GM11168 (cell line): ENCODE measurements at regions not wholly inside any gene's neighbourhood (a gene's known extent, or its start where the extent isn't known, plus 50 kb on each side); places are given as distances from the start of the nearest gene placed in this dataset.
"Not testable (repeated sequence)": the region's sequence is repeated elsewhere in the genome, so short reads cannot be mapped to it uniquely, and the experiment has no call there.

Experiments
- in situ Hi-C: fragments of 300-500 bp; cut with MboI; formaldehyde crosslinking; loops from one replicate; pipeline ENCODE4 v1.12.0; 2022; ENCODE audit warnings: low sequenced_read_pairs; ENCODE audit not compliant: unreplicated experiment

DNA sequence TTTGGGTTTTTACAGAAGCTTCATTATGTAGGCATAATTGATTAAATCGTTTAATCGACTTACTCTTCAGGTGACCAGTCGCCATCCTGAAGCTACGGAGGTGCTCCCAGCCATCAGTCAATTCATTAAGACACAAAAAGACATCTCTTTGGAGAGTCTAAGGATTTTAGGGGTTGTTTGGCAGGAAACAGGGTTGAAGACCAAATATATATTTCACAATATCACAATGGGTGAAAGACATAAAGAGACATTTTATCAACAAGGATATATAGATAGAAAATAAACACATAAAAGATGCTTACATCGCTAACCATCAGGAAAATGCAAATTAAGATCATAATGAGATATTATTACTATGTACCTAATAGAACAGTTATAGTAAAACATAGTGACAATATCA lies 104.0 kb upstream of the SIRPG start:
- in situ Hi-C loops, result loop anchor here (25.0 kb wide), 1 partner anchor 249 kb away; no protein-coding TSS in a partner anchor

DNA sequence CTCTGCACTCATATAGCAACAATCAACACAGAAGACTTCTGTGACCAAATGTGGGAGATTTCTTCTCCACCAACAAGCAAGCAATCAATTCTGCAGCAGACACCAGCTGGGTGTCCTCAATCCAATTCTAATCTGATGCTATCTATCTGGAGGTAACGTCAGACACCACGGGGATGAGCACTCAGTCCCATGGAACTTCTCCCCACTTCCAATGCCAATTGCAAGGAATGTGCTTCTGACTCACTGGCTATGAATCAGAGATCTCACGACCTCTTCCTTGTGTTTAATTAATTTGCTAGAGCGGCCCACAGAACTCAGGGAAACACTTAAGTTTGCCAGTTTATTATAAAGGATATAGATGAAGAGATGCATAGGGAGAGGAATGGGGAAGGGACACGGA lies 103.5 kb upstream of the SIRPG start:
- in situ Hi-C loops, result loop anchor here (25.0 kb wide), 1 partner anchor 249 kb away; no protein-coding TSS in a partner anchor

GRCh38 chr20:1758765-1759164 lies 101.2 kb upstream of the SIRPG start:
- in situ Hi-C loops, result loop anchor here (25.0 kb wide), 1 partner anchor 246 kb away; no protein-coding TSS in a partner anchor

GRCh38 chr20:1757606-1758512 lies 100.3 kb upstream of the SIRPG start:
- in situ Hi-C loops, result loop anchor here (25.0 kb wide), 1 partner anchor 246 kb away; no protein-coding TSS in a partner anchor

- in situ Hi-C loops, result loop anchor here (25.0 kb wide), 1 partner anchor 245 kb away; no protein-coding TSS in a partner anchor
Measured at GRCh38 chr20:1757072-1757471, 99.5 kb upstream of the SIRPG start.

- in situ Hi-C loops, result loop anchor here (25.0 kb wide), 1 partner anchor 242 kb away; no protein-coding TSS in a partner anchor
Measured at GRCh38 chr20:1754749-1755148, 97.2 kb upstream of the SIRPG start.

GRCh38 chr20:1754306-1754705 lies 96.7 kb upstream of the SIRPG start:
- in situ Hi-C loops, result loop anchor here (25.0 kb wide), 1 partner anchor 242 kb away; no protein-coding TSS in a partner anchor

- in situ Hi-C loops, result loop anchor here (25.0 kb wide), 1 partner anchor 240 kb away; no protein-coding TSS in a partner anchor
Measured at GRCh38 chr20:1752045-1752444, 94.5 kb upstream of the SIRPG start.

DNA sequence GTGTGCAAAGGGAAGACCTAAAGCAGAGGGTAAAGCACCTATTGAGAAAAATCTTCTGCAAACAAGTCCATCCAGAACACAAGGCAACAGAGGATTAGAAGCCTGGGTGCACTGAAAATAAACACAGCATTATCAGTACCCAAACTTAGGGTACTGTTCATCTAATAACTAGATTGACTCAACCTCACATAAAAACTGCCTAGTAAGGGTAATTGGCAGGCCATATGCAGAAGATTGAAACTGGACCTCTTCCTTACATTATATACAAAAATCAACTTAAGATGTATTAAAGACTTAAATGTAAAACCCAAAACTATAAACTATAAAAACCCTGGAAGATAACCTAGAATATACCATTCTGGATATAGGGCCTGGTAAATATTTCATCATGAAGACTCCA lies 91.2 kb upstream of the SIRPG start:
- in situ Hi-C loops, result no loop called here

DNA sequence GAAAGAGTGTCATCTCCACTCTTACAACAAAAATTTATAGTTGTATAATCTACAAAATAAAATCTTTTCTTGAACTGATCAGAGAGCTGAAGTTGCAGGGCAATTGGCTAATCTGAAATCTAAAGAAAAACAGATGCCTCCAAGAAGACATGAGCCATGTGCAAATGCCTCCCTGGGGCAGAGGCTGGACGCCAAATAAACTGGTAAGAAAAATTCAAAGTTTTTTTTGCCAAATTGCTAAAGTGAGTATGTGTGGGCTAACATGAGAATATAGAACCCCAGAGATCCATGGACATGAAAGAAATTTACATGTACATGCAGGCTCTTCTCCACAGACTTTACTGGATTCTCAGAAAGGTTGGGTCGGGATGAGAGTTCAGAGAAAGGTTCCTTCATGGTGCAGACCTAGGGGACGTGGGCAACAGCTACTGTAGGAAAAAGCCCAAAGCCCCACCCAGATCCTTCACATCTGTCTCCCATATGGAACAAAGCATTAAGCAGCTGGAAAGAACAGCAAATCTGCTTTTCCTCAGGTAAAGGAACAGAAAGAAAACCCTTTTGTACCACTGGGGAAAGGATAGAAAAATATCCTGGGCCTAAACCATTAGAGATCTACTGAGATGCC lies 90.5 kb upstream of the SIRPG start:
- in situ Hi-C loops, result no loop called here

- in situ Hi-C loops, result not testable (repeated sequence)
Measured at GRCh38 chr20:1742049-1742434, 84.5 kb upstream of the SIRPG start.

GRCh38 chr20:1741309-1742048 lies 83.9 kb upstream of the SIRPG start:
- in situ Hi-C loops, result no loop called here

GRCh38 chr20:1737134-1737533 lies 79.6 kb upstream of the SIRPG start:
- in situ Hi-C loops, result no loop called here

DNA sequence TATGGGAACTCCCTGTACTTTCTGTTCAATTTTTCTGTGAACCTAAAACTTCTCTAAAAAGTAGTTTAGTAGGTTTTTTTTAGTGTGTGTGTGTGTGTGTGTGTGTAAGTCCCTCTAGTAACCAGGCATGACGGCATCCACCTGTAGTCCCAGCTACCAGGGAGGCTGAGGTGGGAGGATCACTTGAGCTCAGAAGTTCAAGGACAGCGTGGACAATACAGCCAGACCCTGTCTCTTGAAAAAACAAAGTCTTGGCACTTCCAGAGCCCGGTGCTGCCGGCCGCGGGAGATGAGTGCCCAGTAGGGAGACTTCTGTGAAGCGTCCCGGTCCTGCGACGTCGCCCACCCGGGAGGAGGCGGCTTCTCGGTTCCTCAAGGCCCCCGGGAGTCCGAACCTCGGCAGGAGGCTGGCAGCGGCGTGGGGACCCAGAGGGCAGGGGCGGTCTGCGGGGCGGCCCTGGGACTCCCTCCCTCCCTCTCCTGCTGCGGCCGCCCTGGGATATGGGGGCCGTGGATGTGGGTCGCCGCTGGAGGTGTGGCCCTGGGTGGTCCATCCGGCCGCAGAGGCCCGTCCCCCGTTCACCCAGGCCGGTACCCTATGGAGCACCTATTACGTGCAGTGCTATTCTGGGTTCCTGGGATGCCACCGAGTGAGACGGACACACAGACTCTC lies 78.0 kb upstream of the SIRPG start:
- in situ Hi-C loops, result no loop called here

DNA sequence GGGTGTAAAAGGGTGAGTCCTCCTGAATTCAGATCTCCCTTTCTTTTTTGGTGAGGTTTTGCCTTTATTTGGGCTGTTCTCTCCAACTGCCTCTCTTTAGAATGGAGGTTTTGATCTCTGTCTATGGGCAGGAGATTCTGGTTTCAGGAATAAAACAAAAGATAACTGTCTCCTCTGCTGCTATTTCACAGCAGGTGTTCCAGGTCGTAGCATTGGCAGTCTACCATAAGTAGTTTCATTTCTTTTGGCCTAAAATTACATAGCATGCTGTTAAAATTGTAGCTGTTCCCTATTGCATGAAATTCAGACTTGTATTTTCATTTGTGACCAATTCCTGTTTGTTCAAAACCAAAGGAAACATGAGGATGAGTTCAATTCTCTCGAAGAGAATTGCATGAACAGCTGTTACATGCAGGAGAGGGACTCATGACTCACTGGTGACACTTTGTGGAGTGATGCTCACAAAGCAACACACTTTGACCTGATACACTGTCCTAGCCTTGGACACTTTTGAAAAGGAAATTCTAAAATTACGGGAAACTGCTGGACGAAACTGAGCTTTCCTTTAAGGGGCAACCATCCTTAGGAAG lies 76.8 kb upstream of the SIRPG start:
- in situ Hi-C loops, result no loop called here

DNA sequence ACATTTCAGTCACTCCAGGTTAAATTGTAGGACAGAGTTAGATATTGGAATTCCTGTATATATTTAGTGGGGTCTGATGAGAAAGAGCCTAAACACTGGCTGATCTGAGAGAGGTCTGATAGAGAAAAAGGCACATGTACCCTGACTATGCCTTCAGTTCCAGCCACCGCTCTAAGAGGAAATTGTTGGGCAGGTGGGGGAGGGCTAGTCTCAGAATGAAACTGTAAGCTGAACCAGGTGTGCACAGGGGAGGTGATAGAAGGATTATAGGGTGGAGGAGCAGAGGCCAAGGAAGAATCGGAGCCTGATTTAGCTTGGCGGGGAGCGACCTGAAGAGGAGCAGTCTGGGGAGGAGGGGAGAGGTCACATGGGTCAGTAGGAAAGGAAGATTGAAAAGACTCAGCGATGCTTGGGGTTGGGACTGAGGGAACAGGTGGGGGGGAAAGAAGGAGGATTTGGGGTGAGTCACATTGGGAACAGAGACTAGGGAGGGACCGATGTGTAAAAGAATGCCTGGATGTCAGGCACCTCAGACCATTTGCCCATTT lies 74.3 kb upstream of the SIRPG start:
- in situ Hi-C loops, result not testable (repeated sequence)

DNA sequence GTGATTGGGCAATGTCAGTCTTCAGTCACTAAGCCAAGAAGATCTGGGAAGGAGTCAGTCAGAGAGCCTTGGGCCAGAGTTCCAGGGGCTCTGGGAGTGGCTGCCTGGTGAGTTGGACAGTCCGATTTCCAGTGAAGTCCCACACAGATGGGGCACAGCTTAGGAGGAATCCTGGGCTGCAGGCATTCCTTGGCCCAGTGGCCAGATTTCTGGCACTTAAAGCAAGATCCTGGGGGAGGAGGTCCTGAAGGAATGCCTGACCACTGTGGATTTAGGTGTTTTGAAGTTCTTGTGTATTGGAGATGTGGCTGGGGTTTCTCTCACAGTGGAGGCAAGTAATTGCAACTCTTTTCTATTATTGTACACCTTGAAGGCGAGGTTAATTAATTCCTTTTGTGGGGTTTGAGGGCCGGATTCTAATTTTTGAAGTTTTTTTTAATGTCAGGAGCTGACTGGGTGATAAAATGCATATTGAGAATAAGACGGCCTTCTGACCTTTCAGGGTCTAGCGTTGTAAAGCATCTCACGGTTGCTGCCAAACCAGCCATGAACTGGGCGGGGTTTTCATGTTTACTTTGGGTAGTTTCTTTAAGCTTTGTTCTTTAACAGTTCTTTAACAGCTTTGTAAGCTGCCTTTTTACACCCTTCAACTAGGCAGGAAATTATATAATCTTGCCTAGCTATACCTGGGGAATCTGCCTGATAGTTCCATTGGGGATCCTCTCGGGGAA lies 73.6 kb upstream of the SIRPG start:
- in situ Hi-C loops, result not testable (repeated sequence)

- in situ Hi-C loops, result not testable (repeated sequence)
Measured at GRCh38 chr20:1727303-1727702, 69.7 kb upstream of the SIRPG start.

GRCh38 chr20:1724901-1725300 lies 67.3 kb upstream of the SIRPG start:
- in situ Hi-C loops, result no loop called here
